B cell (primary cell): ENCODE measurements at regions not wholly inside any gene's neighbourhood (a gene's known extent, or its start where the extent isn't known, plus 50 kb on each side); places are given as distances from the start of the nearest gene placed in this dataset.

ENCODE experiments used
- ATAC-seq: fragments of 200-7000 bp; cut with Tn5 transposase; one replicate; pipeline ENCODE4 v1.10.0; 2021; ENCODE audit warnings: low read depth, mild to moderate bottlenecking, moderate number of reproducible peaks, moderate library complexity
- CTCF ChIA-PET: fragments of 350-600 bp; sonication (Branson Sonifier 250); formaldehyde crosslinking; loops from one replicate; lab custom pipeline; 2021; ENCODE audit warnings: antibody characterized with exemption, inconsistent platforms; lab: Charles Lee
- POLR2A ChIA-PET: fragments of 350-600 bp; sonication (Branson Sonifier 250); formaldehyde crosslinking; loops from one replicate; lab custom pipeline; 2021; ENCODE audit warnings: antibody characterized with exemption; lab: Charles Lee
- DNase-seq: peaks from one replicate; pipeline ENCODE4 v3.0.0; 2013
- H2AFZ ChIP-seq: 2 replicates; pipeline ENCODE4 v1.6.1; 2012; ENCODE audit warnings: mild to moderate bottlenecking, low read depth, low read length; ENCODE audit not compliant: insufficient read depth, poor library complexity, severe bottlenecking
- H3K27ac ChIP-seq, 2 donors: 1 replicate in 1 of 2; 2 replicates in 1 of 2; pipeline ENCODE4 v1.5.1; 2012 to 2013; ENCODE audit warnings: low read length in 2 of 2, mild to moderate bottlenecking in 2 of 2, moderate library complexity in 1 of 2
- H3K27me3 ChIP-seq, 4 experiments: fragments of 200-600 bp in 1 of 4; sonication (generic) in 1 of 4; replicated peaks in 1 of 4; 1 replicate in 2 of 4; 2 replicates in 2 of 4; pipeline versions ENCODE4 v1.6.1 to v1.7.0; 2013 to 2016; ENCODE audit warnings: low read length in 3 of 4, mild to moderate bottlenecking in 2 of 4, mixed read lengths in 1 of 4, moderate library complexity in 1 of 4; ENCODE audit not compliant: insufficient read depth in 4 of 4, control insufficient read depth in 3 of 4; ENCODE audit errors: control extremely low read depth in 1 of 4
- H3K36me3 ChIP-seq, 2 experiments: replicated peaks in 1 of 2; 1 replicate in 1 of 2; 2 replicates in 1 of 2; pipeline versions ENCODE4 v1.6.1 to v1.7.1; 2013; ENCODE audit warnings: low read length in 1 of 2; ENCODE audit not compliant: insufficient read depth in 2 of 2, control insufficient read depth in 1 of 2; ENCODE audit errors: control extremely low read depth in 1 of 2, extremely low read depth in 1 of 2
- H3K4me1 ChIP-seq, 2 donors: fragments of 200-600 bp in 1 of 2; sonication (generic) in 1 of 2; 1 replicate in 1 of 2; 2 replicates in 1 of 2; pipeline versions ENCODE4 v1.5.1 to v1.6.1; 2013 to 2017; ENCODE audit warnings: low read length in 2 of 2; ENCODE audit not compliant: control insufficient read depth in 2 of 2, insufficient read depth in 2 of 2
- H3K4me2 ChIP-seq: replicated peaks from 2 replicates; pipeline ENCODE3; 2012; ENCODE audit warnings: mild to moderate bottlenecking, low read depth, low read length; ENCODE audit not compliant: poor library complexity, severe bottlenecking
- H3K4me3 ChIP-seq, 5 experiments: fragments of 200-600 bp in 1 of 5; sonication (generic) in 1 of 5; 1 replicate in 3 of 5; 2 replicates in 2 of 5; pipeline versions ENCODE4 v1.5.1 to v1.7.0; 2011 to 2016; ENCODE audit warnings: low read length in 4 of 5, mild to moderate bottlenecking in 4 of 5, low read depth in 2 of 5, control low read depth in 1 of 5, moderate library complexity in 1 of 5; ENCODE audit not compliant: insufficient read depth in 1 of 5; ENCODE audit errors: control extremely low read depth in 1 of 5, extremely low read depth in 1 of 5
- H3K79me2 ChIP-seq: fragments of 200-600 bp; sonication (generic); one replicate; pipeline ENCODE4 v1.6.0; 2016; ENCODE audit warnings: low read length; ENCODE audit not compliant: control insufficient read depth, insufficient read depth
- H3K9ac ChIP-seq: fragments of 200-600 bp; sonication (generic); 2 replicates; pipeline ENCODE4 v1.6.1; 2017; ENCODE audit warnings: mild to moderate bottlenecking, low read length, moderate library complexity
- H3K9me3 ChIP-seq, 3 donors: one replicate each; pipeline versions ENCODE4 v1.6.1 to v1.7.1; 2013; ENCODE audit warnings: low read length in 2 of 3; ENCODE audit not compliant: control insufficient read depth in 2 of 3, insufficient read depth in 1 of 3; ENCODE audit errors: control extremely low read depth in 1 of 3
- H4K20me1 ChIP-seq: 2 replicates; pipeline ENCODE4 v1.6.0; 2012; ENCODE audit warnings: mild to moderate bottlenecking, low read length; ENCODE audit not compliant: insufficient read depth, control insufficient read depth, poor library complexity, severe bottlenecking
- H3K27ac Mint-ChIP-seq: one replicate; pipeline ENCODE4 v1.8.0; 2021; ENCODE audit warnings: mixed read lengths
- H3K27me3 Mint-ChIP-seq: one replicate; pipeline ENCODE4 v1.8.0; 2021; ENCODE audit warnings: mixed read lengths
- H3K4me1 Mint-ChIP-seq: one replicate; pipeline ENCODE4 v1.8.0; 2021; ENCODE audit warnings: mixed read lengths
- H3K4me3 Mint-ChIP-seq: one replicate; pipeline ENCODE4 v1.8.0; 2021; ENCODE audit warnings: mixed read lengths
- H3K9me3 Mint-ChIP-seq: one replicate; pipeline ENCODE4 v1.8.0; 2022; ENCODE audit warnings: mixed read lengths; ENCODE audit not compliant: insufficient read depth
- CTCF ChIP-seq: fragments of 200-600 bp; IDR thresholded peaks from one replicate; pipeline ENCODE4 v1.8.0; 2022; ENCODE audit warnings: antibody characterized with exemption, mild to moderate bottlenecking
- EZH2 ChIP-seq: IDR thresholded peaks from 2 replicates; pipeline ENCODE4 v1.6.1; 2012; ENCODE audit warnings: borderline replicate concordance, low read depth, mild to moderate bottlenecking, moderate library complexity, low read length; ENCODE audit not compliant: insufficient read depth, poor library complexity, severe bottlenecking
- WGBS: methylation state at CpG from one replicate; pipeline ENCODE4 v1.1.5; 2013; ENCODE audit warnings: missing lambda C conversion rate; ENCODE audit not compliant: insufficient coverage; 5-methylcytosine and 5-hydroxymethylcytosine counted together
- intact Hi-C: fragments of 100-400 bp; cut with micrococcal nuclease; formaldehyde crosslinking; loops from one replicate; pipeline ENCODE4 v1.10.0; 2022

- H4K20me1 ChIP-seq: no peaks in the 10 kb centered on the region
- no peak overlapping the region for H3K27ac Mint-ChIP-seq
- DNase-seq: no peak
- H3K27ac ChIP-seq: no peak overlapping the region
- ChIA-PET CTCF (interaction anchor here (1.4 kb wide), 1 partner anchor 9 kb away, joined by 4 read pairs; no protein-coding TSS in a partner anchor), POLR2A (no interaction called here)
- no peak for ATAC-seq
- no peak overlapping the region for H3K4me3 ChIP-seq
- H3K9me3 ChIP-seq: peaks cover 1 to 13% (median 4%) of the 10 kb centered on the region in 3 donors
- intact Hi-C loops: no loop called here
- H3K9ac ChIP-seq: no peak overlapping the region
- H2AFZ ChIP-seq: no peak overlapping the region
- 92% methylated on average over 2 of the region's 3 CpGs for WGBS
- no peaks in the 10 kb centered on the region for H3K36me3 ChIP-seq
- peaks cover 52% of the 10 kb centered on the region for H3K27me3 Mint-ChIP-seq
- H3K4me2 ChIP-seq: no peak overlapping the region
- TF ChIP-seq EZH2: no peak
- no peak for TF ChIP-seq CTCF
- H3K4me1 ChIP-seq: no peaks in the 10 kb centered on the region
- H3K9me3 Mint-ChIP-seq: peaks cover 5% of the 10 kb centered on the region
- no peak overlapping the region for H3K4me3 Mint-ChIP-seq
- no peaks in the 10 kb centered on the region for H3K79me2 ChIP-seq
- H3K27me3 ChIP-seq: peaks cover 0 to 25% (median 5%) of the 10 kb centered on the region in 4 experiments
- H3K4me1 Mint-ChIP-seq: peaks cover 3% of the 10 kb centered on the region
These were observed 217.2 kb downstream of the ARL4C start for GRCh38 chr2:234279637-234280036.

GRCh38 chr2:234278556-234279255 lies 218.2 kb downstream of the ARL4C start:
- no peak for DNase-seq

More at GRCh38 chr2:234278556-234279255, 218.2 kb downstream of the ARL4C start:
- Histone ChIP-seq H3K27ac (no peak overlapping the region), H3K79me2 (no peaks in the 10 kb centered on the region), H3K9ac (no peak overlapping the region), H3K27me3 (peaks cover 0 to 28% (median 3%) of the 10 kb centered on the region in 4 experiments), H3K9me3 (peaks cover 1 to 13% (median 4%) of the 10 kb centered on the region in 3 donors), H3K4me1 (no peaks in the 10 kb centered on the region), H3K36me3 (no peaks in the 10 kb centered on the region), H2AFZ (no peak overlapping the region), H4K20me1 (no peaks in the 10 kb centered on the region), H3K4me2 (no peak overlapping the region), H3K4me3 (no peak overlapping the region)
- TF ChIP-seq EZH2: no peak
- no peak overlapping the region for H3K4me3 Mint-ChIP-seq
- intact Hi-C loops: no loop called here
- no peak for ATAC-seq
- H3K4me1 Mint-ChIP-seq: peaks cover 3% of the 10 kb centered on the region
- H3K27me3 Mint-ChIP-seq: peaks cover 54% of the 10 kb centered on the region
- ChIA-PET POLR2A (no interaction called here), CTCF (no interaction called here)
- peak overlapping the region; percentile 21 for H3K27ac Mint-ChIP-seq
- 30% methylated on average over 2 of the region's 7 CpGs for WGBS
- peaks cover 5% of the 10 kb centered on the region for H3K9me3 Mint-ChIP-seq
